Muscle layer of colon (tissue), 2 donors: ENCODE measurements at regions not wholly inside any gene's neighbourhood (a gene's known extent, or its start where the extent isn't known, plus 50 kb on each side); places are given as distances from the start of the nearest gene placed in this dataset.
"Not testable (repeated sequence)": the region's sequence is repeated elsewhere in the genome, so short reads cannot be mapped to it uniquely, and the experiment has no call there.

Experiments
- H3K27ac ChIP-seq: one replicate; pipeline ENCODE4 v1.7.0; 2013; ENCODE audit warnings: low read depth, mild to moderate bottlenecking, low read length, moderate library complexity
- H3K27me3 ChIP-seq, 2 donors: one replicate each; pipeline ENCODE4 v1.7.0; 2013; ENCODE audit warnings: low read length in 2 of 2, mild to moderate bottlenecking in 2 of 2; ENCODE audit not compliant: insufficient read depth in 2 of 2, control insufficient read depth in 1 of 2
- H3K36me3 ChIP-seq: one replicate; pipeline ENCODE4 v1.7.0; 2013; ENCODE audit warnings: mild to moderate bottlenecking, low read length; ENCODE audit not compliant: insufficient read depth
- H3K4me1 ChIP-seq: one replicate; pipeline ENCODE4 v1.7.0; 2013; ENCODE audit warnings: mild to moderate bottlenecking, low read length; ENCODE audit not compliant: insufficient read depth
- H3K4me3 ChIP-seq, 2 donors: one replicate each; pipeline ENCODE4 v1.7.0; 2013; ENCODE audit warnings: low read length in 2 of 2, low read depth in 1 of 2, mild to moderate bottlenecking in 1 of 2, moderate library complexity in 1 of 2
- H3K9ac ChIP-seq: one replicate; pipeline ENCODE4 v1.7.0; 2013; ENCODE audit warnings: low read length
- H3K9me3 ChIP-seq: one replicate; pipeline ENCODE4 v1.7.0; 2013; ENCODE audit warnings: mild to moderate bottlenecking, low read length
- donor health status: abdominal sarcoma.
- donor health status: Adenocarcinoma of cecum.

- Histone ChIP-seq H3K9ac (no peak overlapping the region), H3K27ac (no peak overlapping the region), H3K9me3 (no peaks in the 10 kb centered on the region), H3K27me3 (no peaks in the 10 kb centered on the region), H3K4me1 (no peaks in the 10 kb centered on the region), H3K4me3 (no peak overlapping the region), H3K36me3 (no peaks in the 10 kb centered on the region)
Observed at GRCh38 chr3:117047951-117048705, 338.5 kb downstream of the TUSC7 start.

DNA sequence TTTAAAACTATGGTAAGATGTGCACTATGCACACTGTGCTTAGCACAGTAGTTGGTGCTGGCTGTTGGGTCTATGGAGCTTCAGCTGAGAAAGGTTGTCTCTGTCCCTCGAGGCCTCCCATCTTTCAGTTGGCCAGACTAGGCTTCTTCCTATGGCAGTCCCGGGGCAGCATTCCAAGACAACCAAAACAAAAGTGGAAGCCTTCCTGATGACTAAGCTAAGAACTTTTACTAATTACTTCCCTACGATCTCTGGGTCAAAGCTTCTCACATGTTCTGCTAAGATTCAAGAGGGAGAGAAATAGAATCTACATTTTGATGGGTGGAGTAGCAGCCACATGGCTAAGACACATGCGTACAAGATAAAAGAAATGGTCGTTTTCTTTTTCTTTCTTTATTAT lies 342.8 kb downstream of the TUSC7 start:
- Histone ChIP-seq H3K36me3 (no peaks in the 10 kb centered on the region), H3K27ac (no peak overlapping the region), H3K27me3 (no peaks in the 10 kb centered on the region), H3K4me3 (no peak overlapping the region), H3K4me1 (no peaks in the 10 kb centered on the region), H3K9ac (no peak overlapping the region), H3K9me3 (no peaks in the 10 kb centered on the region)

GRCh38 chr3:117054556-117054955 lies 345.0 kb downstream of the TUSC7 start:
- Histone ChIP-seq H3K4me1 (no peaks in the 10 kb centered on the region), H3K9me3 (no peaks in the 10 kb centered on the region), H3K27me3 (no peaks in the 10 kb centered on the region), H3K36me3 (no peaks in the 10 kb centered on the region), H3K9ac (no peak overlapping the region), H3K4me3 (no peak overlapping the region), H3K27ac (no peak overlapping the region)

- H3K9ac ChIP-seq, H3K27me3 ChIP-seq, H3K4me3 ChIP-seq, H3K27ac ChIP-seq, H3K9me3 ChIP-seq, H3K4me1 ChIP-seq, H3K36me3 ChIP-seq: not testable (repeated sequence)
Observed at GRCh38 chr3:117056946-117057345, 347.4 kb downstream of the TUSC7 start.

GRCh38 chr3:117059067-117059955 lies 349.7 kb downstream of the TUSC7 start:
- Histone ChIP-seq H3K9ac (no peak overlapping the region), H3K4me3 (no peak overlapping the region), H3K9me3 (no peaks in the 10 kb centered on the region), H3K27me3 (no peaks in the 10 kb centered on the region), H3K36me3 (no peaks in the 10 kb centered on the region), H3K4me1 (no peaks in the 10 kb centered on the region), H3K27ac (no peak overlapping the region)

DNA sequence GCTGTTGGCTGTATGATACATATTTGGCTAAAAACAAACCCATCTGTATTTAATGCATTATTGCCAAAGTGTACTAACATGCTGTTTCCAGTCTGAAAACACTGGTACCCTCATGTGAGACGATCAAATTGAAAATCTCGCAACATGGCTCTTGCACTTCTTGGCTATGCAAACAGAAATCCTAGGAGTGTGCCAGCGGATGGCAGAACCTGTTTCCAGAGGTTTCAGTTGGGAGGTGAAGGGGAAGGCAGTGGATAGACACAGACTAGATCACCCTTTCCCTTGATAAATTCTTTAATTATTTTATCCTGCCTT lies 350.3 kb downstream of the TUSC7 start:
- Histone ChIP-seq H3K4me3 (no peak overlapping the region), H3K9me3 (no peaks in the 10 kb centered on the region), H3K27ac (no peak overlapping the region), H3K4me1 (no peaks in the 10 kb centered on the region), H3K9ac (no peak overlapping the region), H3K36me3 (no peaks in the 10 kb centered on the region), H3K27me3 (no peaks in the 10 kb centered on the region)

DNA sequence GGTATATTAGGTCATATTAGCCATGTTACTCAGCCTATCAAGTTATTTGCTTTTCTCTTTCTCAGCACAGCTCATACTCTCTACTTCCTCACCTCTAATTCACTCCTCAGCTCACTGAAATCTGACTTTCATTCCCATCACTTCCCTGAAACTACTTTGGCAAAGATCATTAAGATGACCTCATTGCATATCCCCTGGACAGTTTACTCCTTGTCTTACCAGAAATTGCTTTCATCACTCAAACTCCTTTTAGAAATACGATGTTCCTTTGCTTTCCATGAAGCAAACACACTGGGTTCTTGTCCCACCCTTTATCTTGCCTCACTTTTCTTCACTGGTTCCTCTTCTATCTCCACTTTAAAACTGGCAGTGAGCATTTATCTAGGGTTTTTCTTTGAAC lies 354.4 kb downstream of the TUSC7 start:
- H3K9me3 ChIP-seq, result no peaks in the 10 kb centered on the region
- H3K4me1 ChIP-seq, result no peaks in the 10 kb centered on the region
- H3K27me3 ChIP-seq, result no peaks in the 10 kb centered on the region
- H3K36me3 ChIP-seq, result no peaks in the 10 kb centered on the region
- no peak overlapping the region for H3K27ac ChIP-seq
- H3K4me3 ChIP-seq, result no peak overlapping the region
- no peak overlapping the region for H3K9ac ChIP-seq

DNA sequence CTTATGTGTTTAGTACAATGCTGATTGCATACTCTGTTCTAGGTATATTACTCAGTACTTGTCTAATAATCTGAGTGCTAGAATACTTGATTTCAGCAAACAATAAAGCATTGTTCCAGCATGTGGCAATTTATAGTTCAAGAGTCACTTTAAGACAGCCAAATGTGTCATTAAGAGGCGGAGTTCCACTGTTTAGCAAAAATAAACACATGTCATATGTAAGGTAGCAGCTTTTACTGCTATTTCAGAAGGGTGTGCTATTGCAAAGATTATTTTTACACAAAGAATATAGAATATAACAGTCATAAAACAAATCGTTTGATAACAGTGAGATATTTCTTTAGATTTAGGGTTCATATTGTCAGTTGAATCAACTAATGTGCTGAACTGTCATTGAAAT lies 358.7 kb downstream of the TUSC7 start:
- Histone ChIP-seq H3K4me1 (no peaks in the 10 kb centered on the region), H3K4me3 (no peak overlapping the region), H3K36me3 (no peaks in the 10 kb centered on the region), H3K27ac (no peak overlapping the region), H3K27me3 (no peaks in the 10 kb centered on the region), H3K9ac (no peak overlapping the region), H3K9me3 (no peaks in the 10 kb centered on the region)

- Histone ChIP-seq H3K36me3 (no peaks in the 10 kb centered on the region), H3K27ac (no peak overlapping the region), H3K27me3 (no peaks in the 10 kb centered on the region), H3K9ac (no peak overlapping the region), H3K4me1 (no peaks in the 10 kb centered on the region), H3K9me3 (no peaks in the 10 kb centered on the region), H3K4me3 (no peak overlapping the region)
Observed at GRCh38 chr3:117074826-117075225, 365.2 kb downstream of the TUSC7 start.

DNA sequence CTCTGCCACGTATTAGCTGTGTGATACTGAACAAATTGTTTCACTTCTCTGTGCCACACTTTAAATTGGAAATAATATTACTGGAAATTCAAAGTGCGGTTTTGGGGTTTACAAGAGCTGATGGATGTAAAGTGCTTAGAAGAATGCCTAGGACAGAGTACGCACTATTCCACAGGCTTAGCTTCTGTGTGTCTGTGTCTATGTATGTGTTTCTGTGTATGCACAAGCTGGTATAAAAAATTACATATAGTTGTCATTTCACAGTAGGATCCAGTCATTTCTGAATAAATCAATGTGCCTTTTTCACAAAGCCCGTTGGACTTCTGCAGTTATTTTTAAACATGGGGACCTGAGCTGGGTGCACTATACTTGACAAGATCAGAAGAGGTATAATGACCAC lies 370.4 kb downstream of the TUSC7 start:
- no peaks in the 10 kb centered on the region for H3K36me3 ChIP-seq
- no peak overlapping the region for H3K4me3 ChIP-seq
- H3K27ac ChIP-seq, result no peak overlapping the region
- no peak overlapping the region for H3K9ac ChIP-seq
- H3K27me3 ChIP-seq, result no peaks in the 10 kb centered on the region
- H3K4me1 ChIP-seq, result no peaks in the 10 kb centered on the region
- H3K9me3 ChIP-seq, result no peaks in the 10 kb centered on the region

GRCh38 chr3:117080872-117081271 lies 371.3 kb downstream of the TUSC7 start:
- Histone ChIP-seq H3K9me3 (no peaks in the 10 kb centered on the region), H3K27ac (no peak overlapping the region), H3K27me3 (no peaks in the 10 kb centered on the region), H3K36me3 (no peaks in the 10 kb centered on the region), H3K4me3 (no peak overlapping the region), H3K9ac (no peak overlapping the region), H3K4me1 (no peaks in the 10 kb centered on the region)

DNA sequence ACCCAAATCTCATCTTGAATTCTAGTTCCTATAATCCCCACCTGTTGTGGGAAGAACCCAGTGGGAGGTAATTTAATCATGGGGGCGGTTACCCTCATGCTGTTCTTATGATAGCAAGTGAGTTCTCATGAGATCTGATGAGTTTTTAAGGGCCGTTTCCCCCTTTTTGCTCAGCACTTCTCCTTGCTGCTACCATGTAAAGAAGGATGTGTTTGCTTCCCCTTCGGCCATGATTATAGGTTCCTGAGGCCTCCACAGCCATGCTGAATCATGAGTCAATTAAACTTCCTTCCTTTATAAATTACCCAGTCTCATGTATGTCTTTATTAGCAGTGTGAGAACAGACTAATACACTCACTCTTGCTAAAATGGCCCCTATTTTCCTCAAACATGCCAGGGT lies 374.7 kb downstream of the TUSC7 start:
- no peak overlapping the region for H3K9ac ChIP-seq
- no peak overlapping the region for H3K27ac ChIP-seq
- no peaks in the 10 kb centered on the region for H3K9me3 ChIP-seq
- H3K27me3 ChIP-seq, result no peaks in the 10 kb centered on the region
- H3K4me3 ChIP-seq, result no peak overlapping the region
- H3K4me1 ChIP-seq, result no peaks in the 10 kb centered on the region
- H3K36me3 ChIP-seq, result no peaks in the 10 kb centered on the region
